ENCODE measurements at regions not wholly inside any gene's neighbourhood (a gene's known extent, or its start where the extent isn't known, plus 50 kb on each side); places are given as distances from the start of the nearest gene placed in this dataset.

GRCh38 chr5:93883459-93883858, 142.1 kb upstream of the POU5F2 start:
- Histone ChIP-seq H3K4me1 (replicated peaks in 1 of 4; ENCODE audit: control insufficient read depth in 3 of 4, insufficient read depth in 4 of 4, low read length in 3 of 4) (no peaks in the 10 kb centered on the region), H3K23me2 (ENCODE audit: low read depth, low read length) (no peaks in the 10 kb centered on the region; the same call in 1 of the 2 replicates), H3K9me3 (ENCODE audit: insufficient read depth in 2 of 2, low read depth in 1 of 2, low read length in 1 of 2) (no peaks in the 10 kb centered on the region), H3K79me1 (ENCODE audit: low read depth, low read length) (no peaks in the 10 kb centered on the region), H2BK15ac (ENCODE audit: low read length) (no peak overlapping the region), H4K91ac (replicated peaks; ENCODE audit: insufficient read length, low read length) (no peak overlapping the region), H3K27me3 (replicated peaks in 1 of 4; ENCODE audit: control insufficient read depth in 3 of 4, extremely low read depth in 1 of 4, insufficient read depth in 3 of 4, low read length in 3 of 4) (no peaks in the 10 kb centered on the region), H2BK20ac (ENCODE audit: low read length) (no peak overlapping the region), H3K36me3 (ENCODE audit: control insufficient read depth in 2 of 4, insufficient read depth in 4 of 4, low read length in 3 of 4) (no peaks in the 10 kb centered on the region), H4K20me1 (replicated peaks in 1 of 2; ENCODE audit: control insufficient read depth in 1 of 2, insufficient read depth in 2 of 2, low read length in 2 of 2) (no peaks in the 10 kb centered on the region), H3K23ac (ENCODE audit: insufficient read length) (no peak overlapping the region), H3K4me2 (ENCODE audit: insufficient read depth in 1 of 2, low read depth in 2 of 2, low read length in 2 of 2) (no peak overlapping the region), H2AFZ (ENCODE audit: low read length) (no peak overlapping the region), H3K14ac (ENCODE audit: insufficient read length) (no peak overlapping the region), H3K9ac (replicated peaks in 1 of 4; ENCODE audit: extremely low read depth in 1 of 4, low read depth in 3 of 4, low read length in 3 of 4) (no peak overlapping the region), H3K79me2 (ENCODE audit: control insufficient read depth in 1 of 2, insufficient read depth in 2 of 2, low read length in 2 of 2) (no peaks in the 10 kb centered on the region), H3K4ac (replicated peaks; ENCODE audit: insufficient read length, low read depth, low read length) (no peak overlapping the region), H3K18ac (ENCODE audit: extremely low read depth, low read length) (no peak overlapping the region), H4K8ac (ENCODE audit: extremely low read depth, insufficient read depth, low read length) (no peak overlapping the region), H4K5ac (ENCODE audit: insufficient read length, low read depth, low read length) (no peak overlapping the region), H2BK120ac (replicated peaks; ENCODE audit: low read depth, low read length) (no peak overlapping the region), H2BK12ac (ENCODE audit: low read depth, low read length) (no peak overlapping the region), H3K27ac (ENCODE audit: low read depth, low read length) (no peak overlapping the region), H3K4me3 (ENCODE audit: extremely low read depth in 1 of 4, insufficient read depth in 2 of 4, low read depth in 3 of 4, low read length in 4 of 4) (no peak overlapping the region), H2BK5ac (ENCODE audit: low read depth, low read length) (no peak overlapping the region), H2AK5ac (ENCODE audit: low read depth, low read length) (no peak overlapping the region), H3K56ac (replicated peaks; ENCODE audit: insufficient read length, low read depth, low read length) (no peak overlapping the region)
- FAIRE-seq (no peak), DNase-seq (ENCODE audit: low read depth in 1 of 2, low spot score in 2 of 2) (no peak)
- ChIA-PET CTCF (ENCODE audit: partially characterized antibody) (interaction anchor here (1.2 to 4.5 kb wide), 5 partner anchors 8 to 22 kb away, joined by 3 to 16 read pairs (median 5); no protein-coding TSS in a partner anchor), POLR2A (ENCODE audit: partially characterized antibody) (no interaction called here)
- 86% methylated on average over 2 of the region's 2 CpGs; no CpG with 5 or more reads in 1 of the 2 experiments for WGBS, 2 experiments (ENCODE audit: extremely low coverage in 1 of 2, insufficient coverage in 1 of 2, insufficient read length in 1 of 2, insufficient replicate concordance in 2 of 2, low coverage in 1 of 2, low lambda C conversion rate in 2 of 2, missing lambda C conversion rate in 1 of 2)
- TF ChIP-seq TAF7 (optimal IDR thresholded peaks at IDR 0.05; ENCODE audit: borderline replicate concordance, low read depth, low read length) (no peak), RFX5 (IDR thresholded peaks at IDR 0.05; ENCODE audit: borderline replicate concordance, low read depth, low read length) (no peak), CHD1 (IDR thresholded peaks at IDR 0.05; ENCODE audit: low read depth, low read length) (no peak), RXRA (IDR thresholded peaks at IDR 0.05; ENCODE audit: insufficient read depth, low read depth, low read length) (no peak), ZNF274 (IDR thresholded peaks at IDR 0.05; ENCODE audit: borderline replicate concordance, extremely low read depth, low read length) (no peak), EP300 (IDR thresholded peaks at IDR 0.05; ENCODE audit: borderline replicate concordance in 1 of 2, low read depth in 2 of 2, low read length in 2 of 2) (no peak), TAF1 (IDR thresholded peaks at IDR 0.05; ENCODE audit: low read depth, low read length) (no peak), EZH2 (IDR thresholded peaks at IDR 0.05; ENCODE audit: low read depth, low read length, severe bottlenecking) (no peak), GABPA (IDR thresholded peaks at IDR 0.05; ENCODE audit: borderline replicate concordance, insufficient read depth, low read length) (no peak), CREB1 (IDR thresholded peaks at IDR 0.05) (no peak), RBBP5 (IDR thresholded peaks at IDR 0.05; ENCODE audit: borderline replicate concordance, low read depth, low read length) (no peak), GTF2F1 (IDR thresholded peaks at IDR 0.05; ENCODE audit: borderline replicate concordance, low read depth, low read length) (no peak), JUN (IDR thresholded peaks at IDR 0.05; ENCODE audit: low read depth, low read length) (no peak), EGR1 (IDR thresholded peaks at IDR 0.05; ENCODE audit: borderline replicate concordance, low read depth, low read length) (no peak), BRCA1 (IDR thresholded peaks at IDR 0.05; ENCODE audit: low read depth, low read length) (no peak)

Data from H1 (cell line).